ENCODE measurements at regions not wholly inside any gene's neighbourhood (a gene's known extent, or its start where the extent isn't known, plus 50 kb on each side); places are given as distances from the start of the nearest gene placed in this dataset.

DNA sequence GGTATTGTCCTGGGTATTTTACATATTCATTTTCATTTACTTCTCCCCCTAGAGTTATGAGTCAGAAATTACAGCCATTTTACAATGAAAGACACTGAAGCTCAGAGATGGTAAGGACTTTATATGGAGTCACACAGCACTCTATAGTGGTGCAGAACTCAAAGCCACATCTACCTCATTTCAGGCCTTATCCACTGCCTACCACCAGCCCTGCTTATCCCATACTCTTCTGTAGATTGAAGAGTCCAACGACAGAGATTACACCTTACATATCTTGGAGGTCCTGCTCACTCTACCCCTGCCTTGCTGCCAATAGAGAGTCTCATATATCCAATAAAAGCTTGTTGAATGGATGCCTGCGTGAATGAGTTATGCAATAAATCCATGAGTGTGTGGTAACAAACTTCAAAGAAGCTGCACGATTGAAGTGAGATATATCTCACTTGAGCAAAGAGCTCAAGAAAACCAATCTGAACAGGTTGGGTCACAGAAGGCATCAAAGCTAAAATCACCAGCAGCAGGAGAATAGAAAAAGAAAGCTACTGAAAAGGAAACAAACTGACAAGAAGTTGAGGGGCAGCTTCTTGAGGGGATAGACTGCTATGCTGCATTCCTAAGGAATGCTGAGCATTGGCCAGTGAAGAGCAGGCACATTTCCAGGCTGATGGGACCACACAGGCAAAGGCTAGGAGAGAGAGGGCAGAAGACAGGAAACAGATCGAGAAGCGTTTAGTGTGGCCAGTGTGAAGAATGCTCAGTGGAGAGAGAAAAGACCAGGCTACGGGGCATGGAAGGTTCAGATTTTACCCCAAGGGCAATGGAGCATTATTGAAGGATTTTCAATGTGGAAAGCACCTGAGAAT, 585.6 kb downstream of the DHX35 start:
- TF ChIP-seq, protein P1, sequence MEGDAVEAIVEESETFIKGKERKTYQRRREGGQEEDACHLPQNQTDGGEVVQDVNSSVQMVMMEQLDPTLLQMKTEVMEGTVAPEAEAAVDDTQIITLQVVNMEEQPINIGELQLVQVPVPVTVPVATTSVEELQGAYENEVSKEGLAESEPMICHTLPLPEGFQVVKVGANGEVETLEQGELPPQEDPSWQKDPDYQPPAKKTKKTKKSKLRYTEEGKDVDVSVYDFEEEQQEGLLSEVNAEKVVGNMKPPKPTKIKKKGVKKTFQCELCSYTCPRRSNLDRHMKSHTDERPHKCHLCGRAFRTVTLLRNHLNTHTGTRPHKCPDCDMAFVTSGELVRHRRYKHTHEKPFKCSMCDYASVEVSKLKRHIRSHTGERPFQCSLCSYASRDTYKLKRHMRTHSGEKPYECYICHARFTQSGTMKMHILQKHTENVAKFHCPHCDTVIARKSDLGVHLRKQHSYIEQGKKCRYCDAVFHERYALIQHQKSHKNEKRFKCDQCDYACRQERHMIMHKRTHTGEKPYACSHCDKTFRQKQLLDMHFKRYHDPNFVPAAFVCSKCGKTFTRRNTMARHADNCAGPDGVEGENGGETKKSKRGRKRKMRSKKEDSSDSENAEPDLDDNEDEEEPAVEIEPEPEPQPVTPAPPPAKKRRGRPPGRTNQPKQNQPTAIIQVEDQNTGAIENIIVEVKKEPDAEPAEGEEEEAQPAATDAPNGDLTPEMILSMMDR (IDR thresholded peaks at IDR 0.05; ENCODE audit: low read depth, low read length, poor library complexity, severe bottlenecking): peak; percentile 38
- no peak for TF ChIP-seq EZH2phosphoT487 (IDR thresholded peaks at IDR 0.05; ENCODE audit: borderline replicate concordance, low read length)

Data from DOHH2 (cell line).